ENCODE measurements at regions not wholly inside any gene's neighbourhood (a gene's known extent, or its start where the extent isn't known, plus 50 kb on each side); places are given as distances from the start of the nearest gene placed in this dataset.

- Histone ChIP-seq H3K4me3 (no peak overlapping the region), H3K9me3 (ENCODE audit: insufficient read depth, low read depth) (no peaks in the 10 kb centered on the region), H3K27ac (no peak overlapping the region), H3F3A (ENCODE audit: insufficient read depth, low read depth) (no peaks in the 10 kb centered on the region), H3K36me3 (ENCODE audit: low read depth) (no peaks in the 10 kb centered on the region), H3K4me2 (no peak overlapping the region), H3K79me2 (ENCODE audit: low read depth) (no peaks in the 10 kb centered on the region), H4K20me1 (ENCODE audit: insufficient read depth) (no peaks in the 10 kb centered on the region), H3K27me3 (ENCODE audit: insufficient read depth, low read depth) (no peaks in the 10 kb centered on the region), H3K9me2 (ENCODE audit: insufficient read depth) (no peaks in the 10 kb centered on the region), H2AFZ (no peak overlapping the region), H3K4me1 (replicated peaks; ENCODE audit: insufficient read depth) (no peaks in the 10 kb centered on the region)
- TF ChIP-seq EZH2 (IDR thresholded peaks at IDR 0.05; ENCODE audit: low read depth) (no peak), CTCF (conservative IDR thresholded peaks at IDR 0.05) (no peak)
- BruUV-seq (replicated peaks) = no TSS peak
- DNase-seq = no peak
- intact Hi-C loops (cut with micrococcal nuclease; ENCODE audit: unreplicated experiment) = no loop called here
- POLR2A ChIA-PET (ENCODE audit: unreplicated experiment) = no interaction called here
- CTCF ChIA-PET = no interaction called here
Measured at GRCh38 chr10:59560161-59560560, 149.5 kb downstream of the SLC16A9 start.

- ChIA-PET CTCF (no interaction called here), POLR2A (ENCODE audit: unreplicated experiment) (no interaction called here)
- TF ChIP-seq EZH2 (IDR thresholded peaks at IDR 0.05; ENCODE audit: low read depth) (no peak), CTCF (conservative IDR thresholded peaks at IDR 0.05) (no peak)
- Histone ChIP-seq H4K20me1 (ENCODE audit: insufficient read depth) (no peaks in the 10 kb centered on the region), H3K4me1 (replicated peaks; ENCODE audit: insufficient read depth) (no peaks in the 10 kb centered on the region), H2AFZ (no peak overlapping the region), H3F3A (ENCODE audit: insufficient read depth, low read depth) (no peaks in the 10 kb centered on the region), H3K27me3 (ENCODE audit: insufficient read depth, low read depth) (no peaks in the 10 kb centered on the region), H3K27ac (no peak overlapping the region), H3K4me3 (no peak overlapping the region), H3K9me3 (ENCODE audit: insufficient read depth, low read depth) (no peaks in the 10 kb centered on the region), H3K36me3 (ENCODE audit: low read depth) (no peaks in the 10 kb centered on the region), H3K79me2 (ENCODE audit: low read depth) (no peaks in the 10 kb centered on the region), H3K4me2 (no peak overlapping the region), H3K9me2 (ENCODE audit: insufficient read depth) (no peaks in the 10 kb centered on the region)
- no TSS peak for BruUV-seq (replicated peaks)
- DNase-seq = no peak
- intact Hi-C loops (cut with micrococcal nuclease; ENCODE audit: unreplicated experiment) = no loop called here
Measured at GRCh38 chr10:59558066-59558465, 151.6 kb downstream of the SLC16A9 start.

GRCh38 chr10:59557642-59558041 lies 152.0 kb downstream of the SLC16A9 start:
- BruUV-seq (replicated peaks) = no TSS peak
- H4K20me1 ChIP-seq (ENCODE audit: insufficient read depth) = no peaks in the 10 kb centered on the region
- no peak for DNase-seq
- H3K79me2 ChIP-seq (ENCODE audit: low read depth) = no peaks in the 10 kb centered on the region
- intact Hi-C loops (cut with micrococcal nuclease; ENCODE audit: unreplicated experiment) = no loop called here
- no peak overlapping the region for H3K27ac ChIP-seq
- H3K4me3 ChIP-seq = no peak overlapping the region
- H3K36me3 ChIP-seq (ENCODE audit: low read depth) = no peaks in the 10 kb centered on the region
- H3K27me3 ChIP-seq (ENCODE audit: insufficient read depth, low read depth) = no peaks in the 10 kb centered on the region
- no peaks in the 10 kb centered on the region for H3F3A ChIP-seq (ENCODE audit: insufficient read depth, low read depth)
- CTCF ChIA-PET = no interaction called here
- no peaks in the 10 kb centered on the region for H3K4me1 ChIP-seq (replicated peaks; ENCODE audit: insufficient read depth)
- no peaks in the 10 kb centered on the region for H3K9me3 ChIP-seq (ENCODE audit: insufficient read depth, low read depth)
- H3K4me2 ChIP-seq = no peak overlapping the region
- POLR2A ChIA-PET (ENCODE audit: unreplicated experiment) = no interaction called here
- TF ChIP-seq EZH2 (IDR thresholded peaks at IDR 0.05; ENCODE audit: low read depth) (no peak), CTCF (conservative IDR thresholded peaks at IDR 0.05) (no peak)
- H2AFZ ChIP-seq = no peak overlapping the region
- no peaks in the 10 kb centered on the region for H3K9me2 ChIP-seq (ENCODE audit: insufficient read depth)
